ENCODE measurements at regions not wholly inside any gene's neighbourhood (a gene's known extent, or its start where the extent isn't known, plus 50 kb on each side); places are given as distances from the start of the nearest gene placed in this dataset.

DNA sequence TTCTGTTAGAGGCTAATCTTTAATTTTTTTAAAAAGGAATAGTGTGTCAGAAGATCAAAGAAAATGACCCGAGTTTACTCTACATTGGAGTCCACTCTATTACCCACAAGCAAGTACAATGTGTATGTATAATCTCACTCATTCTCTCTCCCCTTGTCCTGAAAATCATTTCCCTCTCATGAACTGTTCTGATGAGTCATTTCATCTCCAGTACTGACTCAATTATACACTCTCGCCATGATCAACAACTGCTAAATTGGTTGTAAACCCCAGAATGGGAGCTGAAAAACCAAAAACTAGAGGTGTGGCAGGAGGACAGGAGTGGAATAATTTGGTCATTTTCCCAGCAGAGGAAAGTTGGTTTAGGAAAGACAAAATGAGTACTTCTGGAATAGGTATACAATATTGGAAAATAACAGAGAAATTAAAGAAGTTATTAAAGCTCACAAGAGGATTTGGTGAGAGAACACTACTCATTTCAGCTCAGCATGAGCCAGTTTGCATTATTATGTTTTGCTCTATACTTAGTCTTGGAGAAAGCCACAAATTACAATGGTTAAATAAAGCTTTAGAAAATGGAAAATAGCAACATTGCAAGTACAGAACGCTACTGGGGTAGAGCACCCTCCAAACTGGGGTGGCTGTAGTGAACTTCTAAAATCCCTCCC lies 144.3 kb upstream of the PFN2 start:
- TF ChIP-seq POLR2A (IDR thresholded peaks at IDR 0.05): no peak
- TF ChIP-seq, protein P1, sequence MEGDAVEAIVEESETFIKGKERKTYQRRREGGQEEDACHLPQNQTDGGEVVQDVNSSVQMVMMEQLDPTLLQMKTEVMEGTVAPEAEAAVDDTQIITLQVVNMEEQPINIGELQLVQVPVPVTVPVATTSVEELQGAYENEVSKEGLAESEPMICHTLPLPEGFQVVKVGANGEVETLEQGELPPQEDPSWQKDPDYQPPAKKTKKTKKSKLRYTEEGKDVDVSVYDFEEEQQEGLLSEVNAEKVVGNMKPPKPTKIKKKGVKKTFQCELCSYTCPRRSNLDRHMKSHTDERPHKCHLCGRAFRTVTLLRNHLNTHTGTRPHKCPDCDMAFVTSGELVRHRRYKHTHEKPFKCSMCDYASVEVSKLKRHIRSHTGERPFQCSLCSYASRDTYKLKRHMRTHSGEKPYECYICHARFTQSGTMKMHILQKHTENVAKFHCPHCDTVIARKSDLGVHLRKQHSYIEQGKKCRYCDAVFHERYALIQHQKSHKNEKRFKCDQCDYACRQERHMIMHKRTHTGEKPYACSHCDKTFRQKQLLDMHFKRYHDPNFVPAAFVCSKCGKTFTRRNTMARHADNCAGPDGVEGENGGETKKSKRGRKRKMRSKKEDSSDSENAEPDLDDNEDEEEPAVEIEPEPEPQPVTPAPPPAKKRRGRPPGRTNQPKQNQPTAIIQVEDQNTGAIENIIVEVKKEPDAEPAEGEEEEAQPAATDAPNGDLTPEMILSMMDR (IDR thresholded peaks at IDR 0.05): no peak
